ENCODE measurements at regions not wholly inside any gene's neighbourhood (a gene's known extent, or its start where the extent isn't known, plus 50 kb on each side); places are given as distances from the start of the nearest gene placed in this dataset.

- TF ChIP-seq POLR2A (IDR thresholded peaks at IDR 0.05) (no peak), CTCF (IDR thresholded peaks at IDR 0.05) (no peak)
These were observed 176.2 kb upstream of the GDF10 start for GRCh38 chr10:47123716-47124288.

Data from prostate gland (tissue), 2 donors.